OCI-M2 (cell line): ENCODE measurements at regions not wholly inside any gene's neighbourhood (a gene's known extent, or its start where the extent isn't known, plus 50 kb on each side); places are given as distances from the start of the nearest gene placed in this dataset.
A peak's percentile ranks its signal among the peaks of the same experiment; 100 is the strongest.
"Not testable (repeated sequence)": the region's sequence is repeated elsewhere in the genome, so short reads cannot be mapped to it uniquely, and the experiment has no call there.

Experiments
- DNase-seq: peaks from one replicate; lab custom pipeline; 2025; ENCODE audit not compliant: unreplicated experiment; lab: John Stamatoyannopoulos, UW

DNA sequence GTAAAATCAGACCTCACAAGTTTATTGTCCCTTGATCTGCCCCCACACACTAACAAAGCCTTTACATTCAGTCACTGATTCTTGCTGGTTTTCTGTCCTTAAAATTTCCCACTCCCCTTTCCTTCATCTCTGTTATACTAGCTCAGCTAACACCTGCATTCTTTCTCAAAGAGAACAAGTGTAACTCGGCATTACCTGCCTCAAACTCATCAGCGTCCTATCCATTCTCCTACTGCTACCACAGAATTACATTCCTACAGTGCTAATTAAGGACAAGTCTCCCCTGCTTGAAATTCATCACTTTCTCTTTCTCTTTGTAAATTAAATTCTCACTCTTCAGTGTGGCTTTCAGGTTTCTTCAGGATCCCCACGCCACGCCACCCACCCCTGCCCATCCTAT is 773.2 kb downstream of the FRK start:
- DNase-seq = no peak

DNA sequence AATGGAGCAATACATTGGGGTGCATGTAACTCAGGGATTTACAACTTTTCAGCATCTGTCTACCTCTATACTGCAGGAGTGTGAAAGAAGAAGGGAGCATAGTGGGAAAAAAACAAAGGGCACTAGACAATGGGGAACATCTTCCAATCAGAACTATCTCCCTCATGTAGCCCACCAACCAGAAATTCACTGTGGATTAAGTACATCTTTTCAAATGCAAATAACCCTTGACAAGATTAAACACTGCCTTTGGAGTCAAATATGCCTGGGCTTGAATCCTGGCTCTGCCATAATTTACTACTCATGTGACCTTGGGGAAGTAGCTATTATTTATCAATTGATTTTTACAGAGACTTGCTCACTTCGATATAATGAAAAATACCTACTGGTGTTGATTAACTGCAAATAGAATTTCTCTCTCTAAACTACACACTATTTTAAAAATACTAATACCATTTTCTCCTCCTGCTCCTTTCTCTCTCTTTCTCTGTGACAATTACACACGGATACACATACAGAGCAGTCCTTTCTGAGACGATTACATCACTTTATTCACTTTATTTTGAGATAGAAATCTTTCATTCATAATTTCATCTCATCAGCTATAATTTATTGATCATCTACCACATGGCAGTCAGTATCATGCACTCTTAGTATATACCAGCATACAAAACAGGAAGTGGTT is 783.7 kb downstream of the FRK start:
- no peak for DNase-seq

DNA sequence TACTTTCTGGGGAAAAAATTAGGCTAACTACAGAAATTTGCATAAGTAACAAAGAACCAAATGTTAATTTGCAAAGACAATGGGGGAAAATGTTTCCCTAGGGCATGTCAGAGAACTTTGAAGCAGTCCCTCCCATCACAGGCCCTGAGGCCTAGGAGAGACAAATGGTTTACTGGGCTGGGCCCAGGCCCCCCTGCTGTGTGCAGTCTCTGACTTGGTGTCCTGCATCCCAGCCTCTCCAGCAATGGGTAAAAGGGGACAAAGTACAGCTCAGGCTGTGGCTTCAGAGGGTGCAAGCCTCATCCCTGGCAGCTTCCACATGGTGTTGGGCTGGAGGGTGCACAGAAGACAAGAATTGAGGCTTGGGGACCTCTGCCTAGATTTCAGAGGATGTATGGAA is 788.4 kb downstream of the FRK start:
- DNase-seq = no peak

DNA sequence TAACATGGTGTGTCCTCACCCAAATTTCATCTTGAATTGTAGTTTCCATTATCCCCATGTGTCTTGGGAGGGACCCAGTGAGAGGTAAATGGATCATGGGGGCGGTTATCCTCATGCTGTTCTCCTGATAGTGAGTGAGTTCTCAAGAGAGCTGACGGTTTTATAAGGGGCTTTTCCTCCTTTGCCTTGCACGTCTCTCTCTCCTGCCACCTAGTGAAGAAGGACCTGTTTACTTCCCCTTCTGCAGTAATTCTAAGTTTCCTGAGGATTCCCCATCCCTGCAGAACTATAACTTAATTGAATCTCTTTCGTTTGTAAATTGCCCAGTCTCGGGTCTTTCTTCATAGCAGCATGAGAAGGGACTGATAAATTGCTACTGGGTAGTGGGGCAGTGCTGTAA is 789.3 kb downstream of the FRK start:
- no peak for DNase-seq

DNA sequence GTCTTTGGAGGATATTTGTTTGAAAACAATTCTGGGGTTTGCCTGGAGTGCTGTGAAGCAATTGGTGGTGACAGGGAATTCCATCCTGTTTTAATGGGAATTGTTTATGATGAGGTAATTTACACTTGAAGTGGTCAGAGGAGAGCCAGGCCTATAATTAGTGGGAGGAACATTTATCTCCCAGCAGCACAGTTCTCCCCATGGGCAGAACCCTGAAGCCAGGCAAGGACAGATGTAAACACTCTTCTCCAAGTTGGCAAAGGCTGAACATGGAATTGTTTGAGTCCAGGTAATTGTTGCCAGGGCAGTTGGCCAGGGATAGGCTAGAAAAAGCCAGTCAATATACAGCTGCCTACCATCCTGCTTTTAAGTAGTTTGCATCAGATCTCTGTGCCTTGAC is 789.7 kb downstream of the FRK start:
- DNase-seq = no peak

DNA sequence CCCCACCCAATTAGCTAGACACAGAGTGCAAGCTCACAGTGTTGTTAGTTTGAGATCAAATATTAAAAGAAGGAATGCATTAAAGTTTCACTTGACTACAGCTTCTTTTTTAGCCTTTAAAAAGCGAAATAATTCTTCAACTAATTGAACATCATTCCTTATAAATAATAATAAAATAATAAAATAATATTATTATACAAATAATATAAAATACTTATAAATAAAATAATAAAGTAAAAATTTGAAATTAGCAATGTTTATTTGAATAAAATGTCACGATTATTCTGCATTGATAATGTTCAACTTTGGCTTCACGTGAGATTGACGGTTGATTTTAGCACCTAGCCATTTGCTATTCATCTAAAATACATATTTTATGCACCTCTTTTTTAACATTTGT is 819.3 kb downstream of the FRK start:
- no peak for DNase-seq

DNA sequence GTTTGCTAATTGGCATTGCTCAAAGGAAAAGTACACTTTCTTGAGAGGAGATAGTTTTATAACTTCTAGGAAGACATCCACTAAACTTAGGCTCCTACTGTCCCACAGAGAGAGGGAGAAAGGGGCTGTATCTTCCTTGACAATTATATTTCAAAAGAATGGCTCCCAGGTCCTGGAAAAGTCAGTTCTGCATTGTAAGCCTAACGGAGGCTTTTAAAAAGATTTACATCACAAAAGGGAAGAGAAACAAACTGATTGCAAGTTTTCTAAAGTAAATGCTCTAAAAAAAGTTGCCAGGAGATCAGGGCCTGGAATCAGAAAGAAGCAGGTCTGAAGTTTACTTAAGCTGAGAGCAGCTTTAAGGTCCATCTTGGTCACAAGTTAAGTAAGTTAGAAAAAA is 839.5 kb downstream of the FRK start:
- DNase-seq = no peak

DNA sequence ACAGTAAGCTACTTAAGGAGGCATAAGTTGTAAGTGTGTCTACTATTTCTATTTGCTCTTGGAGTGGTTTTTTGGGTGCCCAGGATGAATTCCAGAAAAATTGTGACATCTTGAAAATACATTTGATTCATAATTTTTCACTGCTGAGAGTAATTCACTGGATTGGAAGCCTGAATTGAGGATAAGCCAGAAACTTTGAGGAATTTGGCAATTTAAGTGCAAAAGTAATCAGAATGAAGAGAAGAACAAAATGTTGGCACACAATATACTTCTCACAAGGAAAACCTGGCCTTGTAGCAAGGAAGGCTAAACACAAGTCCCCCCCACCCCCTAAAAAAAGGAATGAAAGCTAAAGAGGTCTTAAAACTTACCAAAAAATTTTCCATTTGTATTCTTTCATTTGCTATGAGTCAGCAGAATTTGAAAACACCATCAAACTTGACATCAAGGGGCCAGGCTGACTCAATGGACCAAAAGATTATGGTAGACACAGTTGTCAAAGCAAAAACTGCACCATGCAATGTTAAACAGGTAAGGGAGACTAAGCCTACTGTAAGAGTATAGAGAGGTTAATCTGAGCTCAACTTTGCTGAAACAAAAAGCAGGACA is 840.0 kb downstream of the FRK start:
- no peak for DNase-seq

DNA sequence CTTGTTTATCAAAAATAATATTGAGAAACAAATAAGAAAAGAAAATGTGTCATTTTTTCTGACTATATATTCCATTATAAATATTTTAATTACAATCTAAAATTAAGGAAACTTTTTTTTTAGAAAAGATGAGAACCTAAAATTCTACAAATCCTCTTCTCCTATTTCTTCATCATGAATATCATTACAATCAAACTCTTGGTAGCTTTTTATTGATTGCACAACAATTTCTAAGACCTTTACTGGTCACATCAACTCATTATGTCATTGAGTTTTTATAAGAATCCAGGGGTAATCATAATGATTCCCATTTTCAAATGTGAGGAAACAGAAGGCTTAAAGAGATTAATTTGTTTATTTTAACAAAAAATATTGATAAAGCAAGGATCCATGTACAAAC is 841.0 kb downstream of the FRK start:
- DNase-seq = no peak

DNA sequence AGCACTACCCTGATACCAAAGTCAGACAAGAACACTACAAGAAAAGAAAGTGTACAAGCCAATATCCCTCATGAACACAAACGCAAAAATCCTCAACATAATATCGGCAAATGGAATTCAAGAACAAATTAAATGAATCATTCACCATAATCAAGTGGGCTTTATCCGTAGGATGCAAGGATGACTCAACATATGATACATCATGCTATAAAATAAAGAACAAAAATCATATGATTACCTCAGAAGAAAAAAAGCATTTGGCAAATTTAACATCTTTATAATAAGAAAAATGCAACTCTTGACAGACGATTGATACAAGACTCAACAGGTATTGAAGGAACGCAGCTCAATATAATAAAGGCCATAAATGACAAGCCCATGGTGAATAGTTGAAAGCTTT is 843.9 kb downstream of the FRK start:
- DNase-seq = no peak

DNA sequence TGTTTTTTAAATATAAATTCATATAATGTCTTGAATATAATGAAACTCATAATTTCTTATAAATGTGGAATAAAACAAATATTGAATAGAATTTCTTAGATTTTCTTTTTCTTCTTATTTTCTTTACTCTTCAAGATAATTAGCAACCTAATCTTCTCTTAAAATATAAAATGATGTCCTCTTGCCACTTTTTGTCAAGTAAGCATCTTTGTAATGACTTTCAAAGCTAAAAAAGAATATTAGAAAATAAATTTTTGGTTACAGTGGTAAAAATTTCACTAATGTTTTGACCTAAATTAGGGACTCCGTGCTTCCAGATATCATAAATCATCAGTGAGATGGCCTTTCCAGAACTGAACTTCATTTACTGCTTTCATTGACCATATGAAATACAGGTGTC is 846.4 kb downstream of the FRK start:
- no peak for DNase-seq

DNA sequence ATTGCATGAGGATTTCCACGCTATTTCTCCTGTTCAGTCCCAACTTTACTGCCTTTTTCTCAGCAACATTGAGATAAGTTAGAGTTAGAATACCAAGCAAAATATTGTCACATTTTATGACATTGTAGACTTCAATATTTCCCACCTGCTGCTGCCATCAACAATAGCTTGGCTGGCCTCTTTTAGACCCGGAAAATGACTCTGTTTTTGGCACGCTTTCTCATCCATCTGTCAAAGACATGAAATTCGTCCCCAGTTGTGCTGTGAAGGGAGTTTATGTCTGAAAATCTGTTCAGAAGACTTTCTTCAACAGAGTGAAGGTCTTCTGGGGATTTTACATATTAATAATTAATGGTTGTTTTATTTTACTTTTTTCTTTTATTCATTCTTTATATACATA is 857.3 kb downstream of the FRK start:
- no peak for DNase-seq

DNA sequence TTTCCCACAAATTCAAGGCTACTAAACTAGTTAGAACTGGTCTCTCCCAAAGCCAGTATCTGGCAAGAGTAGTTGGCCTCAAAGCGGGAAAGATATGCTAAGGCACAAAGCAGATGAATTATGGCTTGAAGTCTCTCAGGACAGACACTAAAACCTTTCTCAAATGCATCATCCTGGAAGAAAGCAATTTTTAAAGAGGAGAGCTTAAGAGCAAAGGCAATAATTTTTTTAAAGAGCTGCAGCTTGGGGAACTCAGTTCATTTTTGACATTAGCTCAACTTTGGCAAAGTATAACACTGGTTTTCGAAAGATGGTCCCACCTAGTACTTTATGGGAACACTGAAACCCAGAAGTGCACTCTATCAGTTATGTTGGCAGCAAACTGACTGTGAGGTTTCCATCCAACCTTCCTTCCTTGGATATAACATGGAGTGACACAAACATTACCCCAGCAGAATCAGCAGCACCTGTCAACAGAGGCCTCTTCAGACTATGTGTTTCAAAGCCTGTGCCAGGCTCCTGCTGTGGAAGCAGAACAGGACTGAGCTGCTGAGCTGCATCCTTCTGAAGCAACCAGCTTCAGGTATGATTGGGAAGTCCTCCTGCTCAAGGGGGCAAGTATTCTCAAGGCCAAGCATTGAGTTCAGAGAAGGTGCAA is 852.3 kb upstream of the HS3ST5 start:
- no peak for DNase-seq

DNA sequence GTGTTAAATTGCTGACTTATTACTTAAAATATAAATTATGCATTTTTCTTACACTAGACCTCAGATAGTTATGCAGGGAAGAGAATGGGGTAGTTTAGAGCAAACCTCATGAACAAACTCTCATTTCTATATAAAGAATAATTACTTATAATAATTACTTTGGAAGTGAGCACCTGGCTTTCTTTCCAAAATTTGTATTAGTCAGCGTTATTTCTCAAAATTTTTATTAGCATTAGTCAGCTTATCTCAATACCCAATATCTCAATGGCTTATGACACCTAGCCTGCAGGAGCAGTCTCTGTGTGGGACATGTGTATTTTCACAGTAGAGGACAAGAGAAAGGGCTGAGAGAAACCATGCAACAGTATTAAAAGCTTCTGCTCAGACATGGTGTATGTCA is 849.2 kb upstream of the HS3ST5 start:
- no peak for DNase-seq

DNA sequence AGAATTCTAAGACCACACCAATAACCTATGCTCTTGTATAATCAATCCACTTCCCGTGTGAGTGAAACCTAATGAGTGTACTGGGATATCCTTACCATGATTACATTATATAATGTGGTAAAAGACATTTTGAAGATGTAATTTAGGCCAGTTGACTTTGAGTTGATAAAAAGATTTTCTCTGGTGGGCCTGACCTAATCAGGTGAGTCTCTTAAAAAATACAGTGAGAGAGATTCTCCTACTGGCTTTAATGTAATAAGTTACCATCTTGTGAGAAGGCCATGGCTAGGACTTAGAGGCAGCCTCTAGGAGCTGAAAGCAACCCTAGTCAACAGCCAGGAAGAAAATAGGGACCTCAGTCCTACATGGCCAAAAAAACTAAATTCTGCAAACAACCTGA is 847.7 kb upstream of the HS3ST5 start:
- DNase-seq = no peak

DNA sequence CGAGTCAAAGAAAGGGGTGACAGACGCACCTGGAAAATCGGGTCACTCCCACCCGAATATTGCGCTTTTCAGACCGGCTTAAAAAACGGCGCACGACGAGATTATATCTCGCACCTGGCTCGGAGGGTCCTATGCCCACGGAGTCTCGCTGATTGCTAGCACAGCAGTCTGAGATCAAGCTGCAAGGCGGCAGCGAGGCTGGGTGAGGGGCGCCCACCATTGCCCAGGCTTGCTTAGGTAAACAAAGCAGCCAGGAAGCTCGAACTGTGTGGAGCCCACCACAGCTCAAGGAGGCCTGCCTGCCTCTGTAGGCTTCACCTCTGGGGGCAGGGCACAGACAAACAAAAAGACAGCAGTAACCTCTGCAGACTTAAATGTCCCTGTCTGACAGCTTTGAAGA is 832.6 kb upstream of the HS3ST5 start:
- DNase-seq = not testable (repeated sequence)

DNA sequence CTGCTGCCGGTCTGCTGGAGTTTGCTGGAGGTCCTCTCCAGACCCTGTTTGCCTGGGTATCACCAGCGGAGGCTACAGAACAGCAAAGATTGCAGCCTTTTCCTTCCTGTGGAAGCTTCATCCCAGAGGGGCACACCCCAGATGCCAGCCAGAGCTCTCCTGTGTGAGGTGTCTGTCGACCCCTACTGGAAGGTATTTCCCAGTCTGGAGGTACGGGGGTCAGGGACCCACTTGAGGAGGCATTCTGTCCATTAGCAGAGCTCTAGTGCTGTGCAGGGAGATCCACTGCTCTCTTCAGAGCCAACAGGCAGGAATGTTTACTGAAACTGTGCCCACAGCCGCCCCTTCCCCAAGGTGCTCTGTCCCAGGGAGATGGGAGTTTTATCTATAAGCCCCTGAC is 823.1 kb upstream of the HS3ST5 start:
- DNase-seq = not testable (repeated sequence)

DNA sequence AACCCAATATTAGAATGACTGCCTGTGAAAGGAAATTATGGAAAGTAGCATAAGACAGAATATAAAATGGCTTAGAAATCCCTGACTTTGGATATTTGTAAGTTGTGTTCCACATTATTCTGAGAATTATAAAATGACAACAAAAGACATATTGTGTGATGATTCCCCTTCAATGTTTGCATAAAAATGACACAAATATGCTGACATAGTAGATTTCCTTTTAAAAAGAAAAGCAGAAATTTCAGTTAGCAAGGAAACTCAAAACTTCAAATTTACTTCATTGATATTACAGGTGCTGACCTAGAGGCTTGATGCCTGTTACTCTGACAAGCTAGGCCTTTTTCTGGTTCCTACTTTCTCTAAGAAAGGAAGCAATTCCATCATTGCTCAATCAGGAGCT is 816.9 kb upstream of the HS3ST5 start:
- no peak for DNase-seq

DNA sequence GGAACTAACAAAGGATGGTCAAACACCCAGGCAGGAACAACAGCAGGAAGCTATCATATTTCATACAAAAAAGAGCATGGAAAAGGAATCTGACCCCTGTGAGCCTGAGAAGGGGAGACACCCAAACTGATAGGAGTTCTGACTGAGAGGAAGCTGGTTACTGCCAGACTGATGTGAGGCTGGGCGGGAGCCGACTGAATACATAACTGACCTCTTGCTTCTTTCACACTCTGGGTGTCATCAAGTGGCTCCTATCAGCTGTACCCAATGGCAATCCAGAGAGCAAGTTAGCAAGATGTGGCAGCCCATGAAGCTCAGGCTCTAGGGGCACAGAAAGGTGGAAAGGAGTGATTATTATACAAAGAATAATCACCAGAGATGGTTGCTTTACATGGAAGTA is 795.1 kb upstream of the HS3ST5 start:
- DNase-seq = peak; percentile 15

DNA sequence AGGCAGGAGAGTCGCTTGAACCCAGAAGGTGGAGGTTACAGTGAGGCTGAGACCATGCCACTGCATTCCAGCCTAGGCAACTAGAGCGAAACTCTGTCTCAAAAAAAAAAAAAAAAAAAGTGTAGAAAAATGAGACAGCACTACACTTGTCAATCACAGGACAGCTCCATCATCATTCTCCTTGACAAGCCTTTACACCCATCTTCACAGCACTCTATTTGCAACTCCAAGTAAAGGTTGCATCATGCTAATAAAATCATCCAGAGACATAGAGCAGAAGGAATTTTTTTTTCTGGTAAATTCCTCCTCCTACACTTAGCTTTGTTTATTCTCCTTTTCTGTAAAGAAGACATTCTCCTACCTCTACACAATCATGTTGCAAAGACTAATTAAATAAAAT is 791.0 kb upstream of the HS3ST5 start:
- DNase-seq = no peak

DNA sequence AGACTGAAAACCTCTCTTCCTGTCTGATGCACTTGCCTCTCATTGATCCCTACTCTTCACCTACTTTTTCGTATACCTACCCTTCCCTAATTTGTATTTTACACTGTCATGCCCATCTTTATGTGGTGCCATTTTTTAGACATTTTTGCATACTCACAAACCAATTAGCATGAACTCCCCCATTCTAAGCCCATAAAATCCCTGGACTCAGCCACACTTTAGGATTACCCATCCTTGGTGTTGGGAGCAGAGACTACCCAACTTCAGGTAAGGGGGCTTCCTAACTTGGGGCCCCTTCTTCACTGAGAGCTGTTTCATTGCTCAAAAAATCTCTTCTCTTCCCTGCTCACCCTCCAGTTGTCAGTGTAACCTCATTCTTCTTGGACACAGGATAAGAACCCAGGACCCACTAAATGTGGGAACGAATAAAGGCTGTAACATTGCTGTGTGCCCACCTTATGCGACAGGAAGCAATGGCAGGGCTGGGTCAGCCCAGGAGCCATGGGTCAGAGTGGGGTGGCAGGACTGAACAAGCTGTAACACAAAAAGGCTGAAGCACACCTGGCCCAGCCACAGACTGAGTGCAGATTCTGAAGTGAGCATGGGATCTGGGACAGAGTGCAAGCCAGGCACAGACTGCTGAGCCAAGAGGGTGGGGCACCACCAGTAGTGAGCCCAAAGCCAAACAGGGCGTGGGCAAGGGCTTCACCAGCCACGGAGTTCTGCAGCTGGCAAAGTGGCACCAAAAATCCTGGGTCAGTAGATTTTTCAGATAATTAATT is 789.1 kb upstream of the HS3ST5 start:
- DNase-seq = no peak

DNA sequence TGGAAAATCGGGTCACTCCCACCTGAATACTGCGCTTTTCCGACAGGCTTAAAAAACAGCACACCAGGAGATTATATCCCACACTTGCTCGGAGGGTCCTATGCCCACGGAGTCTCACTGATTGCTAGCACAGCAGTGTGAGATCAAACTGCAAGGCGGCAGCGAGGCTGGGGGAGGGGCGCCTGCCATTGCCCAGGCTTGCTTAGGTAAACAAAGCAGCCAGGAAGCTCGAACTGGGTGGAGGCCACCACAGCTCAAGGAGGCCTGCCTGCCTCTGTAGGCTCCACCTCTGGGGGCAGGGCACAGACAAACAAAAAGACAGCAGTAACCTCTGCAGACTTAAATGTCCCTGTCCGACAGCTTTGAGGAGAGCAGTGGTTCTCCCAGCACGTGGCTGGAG is 778.7 kb upstream of the HS3ST5 start:
- DNase-seq = not testable (repeated sequence)
